Heart left ventricle (tissue), 16 donors: ENCODE measurements at regions not wholly inside any gene's neighbourhood (a gene's known extent, or its start where the extent isn't known, plus 50 kb on each side); places are given as distances from the start of the nearest gene placed in this dataset.

Experiments
- ATAC-seq, 4 donors: fragments of 200-7000 bp; cut with Tn5 transposase; one replicate each; pipeline ENCODE4 v1.9.1; 2020 to 2022; ENCODE audit warnings: moderate library complexity in 4 of 4, mild to moderate bottlenecking in 3 of 4, moderate number of reproducible peaks in 1 of 4
- DNase-seq, 5 donors: peaks; one replicate each; pipeline ENCODE4 v3.0.0-alpha.2; 2020
- H3K27ac ChIP-seq, 12 donors: fragments of 200-600 bp; sonication (generic) in 4 of 12; one replicate each; pipeline versions ENCODE4 v1.5.0 to v1.8.0; 2016 to 2022; ENCODE audit warnings: mild to moderate bottlenecking in 2 of 12
- H3K27me3 ChIP-seq, 9 donors: fragments of 200-600 bp; sonication (generic) in 2 of 9; one replicate each; pipeline versions ENCODE4 v1.5.1 to v1.8.0; 2016 to 2022; ENCODE audit warnings: mild to moderate bottlenecking in 3 of 9
- H3K36me3 ChIP-seq, 9 donors: fragments of 200-600 bp; sonication (generic) in 2 of 9; one replicate each; pipeline versions ENCODE4 v1.5.0 to v1.8.0; 2018 to 2022; ENCODE audit warnings: mild to moderate bottlenecking in 2 of 9
- H3K4me1 ChIP-seq, 12 donors: fragments of 200-600 bp; sonication (generic) in 4 of 12; one replicate each; pipeline versions ENCODE4 v1.5.0 to v1.8.0; 2016 to 2022; ENCODE audit warnings: mild to moderate bottlenecking in 3 of 12
- H3K4me3 ChIP-seq, 12 donors: fragments of 200-600 bp; sonication (generic) in 4 of 12; one replicate each; pipeline versions ENCODE4 v1.5.0 to v1.8.0; 2017 to 2022; ENCODE audit warnings: mild to moderate bottlenecking in 9 of 12, moderate library complexity in 4 of 12
- H3K9me3 ChIP-seq, 12 donors: fragments of 200-600 bp; sonication (generic) in 4 of 12; one replicate each; pipeline versions ENCODE4 v1.5.0 to v1.8.0; 2016 to 2022; ENCODE audit warnings: mild to moderate bottlenecking in 1 of 12
- CTCF ChIP-seq, 12 donors: fragments of 200-600 bp; sonication (generic) in 4 of 12; IDR thresholded peaks; one replicate each; pipeline versions ENCODE4 v1.5.0 to v1.8.0; 2018 to 2022; ENCODE audit warnings: antibody characterized with exemption in 12 of 12, mild to moderate bottlenecking in 5 of 12
- POLR2A ChIP-seq, 2 donors: fragments of 450-650 bp; IDR thresholded peaks; one replicate each; pipeline ENCODE4 v1.6.1; 2017; ENCODE audit warnings: antibody characterized with exemption in 2 of 2, mild to moderate bottlenecking in 2 of 2, moderate library complexity in 2 of 2
- WGBS, 4 donors: extraction: QIAGEN DNeasy Blood & Tissue Kit in 2 of 4; methylation state at CpG; one replicate each; pipeline versions ENCODE4 v1.1.5 to v1.1.7; 2013 to 2018; 5-methylcytosine and 5-hydroxymethylcytosine counted together
- intact Hi-C, 10 donors: fragments of 100-400 bp; cut with DNase I; formaldehyde crosslinking; loops; one replicate each; pipeline versions ENCODE4 v1.11.1 to v1.14.2; 2022
- donor health status: ischemic (EF 13 %, LVEDD 7.1; RV severe dilation, severe dysfunction).
- donor health status: healthy with polysubstance abuse.
- donor health status: DM: no; HTN: yes; CAD: no.
- donor health status: DM: no; HTN: no; CAD: no.
- donor health status: ischemic (EF 25% LVEDD 6.9; RV normal size, moderate dysfunction).
- donor health status: ischemic (EF 25% LVEDD 5.7; RV mildly dilated, moderate dysfunction).
- donor health status: healthy.
- donor health status: DM: yes; HTN: yes; CAD: no.
- donor health status: ischemic (EF 35%, LVEDD 5.7; RV mildly dilated, moderate dysfunction).
- donor health status: nonischemic (EF 11% LVEDD 7.7; RV severe dilation, severe dysfunction).
- donor health status: DM: yes; HTN: yes; CAD: no.
- donor health status: PGD.
- donor health status: ischemic (EF 29% LVEDD 5.4; RV normal size, mild dysfunction).
- donor health status: nonischemic (EF 23%, LVEDD 6.1; RV moderate dilation, normal function).

DNA sequence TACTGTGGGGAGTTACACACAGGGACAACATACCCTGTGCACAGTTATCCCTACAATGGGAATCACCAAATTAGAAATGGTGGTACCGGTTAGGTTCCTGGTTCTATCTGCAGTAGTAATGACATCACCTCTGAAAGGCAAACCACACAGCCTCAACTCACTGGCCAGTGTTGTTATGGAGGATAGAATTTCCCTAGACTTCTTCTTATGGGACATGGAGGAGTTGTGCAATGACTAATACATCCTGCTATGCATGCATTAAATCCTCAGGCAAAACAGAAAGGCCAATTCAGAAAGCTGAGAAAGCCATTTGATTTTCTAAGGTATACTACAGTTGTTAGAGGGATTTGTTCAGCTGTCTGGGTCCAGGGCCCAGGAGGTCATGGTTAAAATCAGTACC, 439.3 kb downstream of the TMX3 start:
- Histone ChIP-seq H3K9me3 (no peaks in the 10 kb centered on the region), H3K36me3 (no peaks in the 10 kb centered on the region), H3K4me3 (no peak overlapping the region), H3K27ac (no peak overlapping the region), H3K4me1 (no peaks in the 10 kb centered on the region), H3K27me3 (no peaks in the 10 kb centered on the region)
- DNase-seq, result no peak
- ATAC-seq, result no peak
- TF ChIP-seq POLR2A (IDR thresholded peaks at IDR 0.05) (no peak), CTCF (IDR thresholded peaks at IDR 0.05) (no peak)
- intact Hi-C loops, result no loop called here
- WGBS, 4 donors, result 55 to 100% (median 85%) methylated on average over 1 of the region's 1 CpG

DNA sequence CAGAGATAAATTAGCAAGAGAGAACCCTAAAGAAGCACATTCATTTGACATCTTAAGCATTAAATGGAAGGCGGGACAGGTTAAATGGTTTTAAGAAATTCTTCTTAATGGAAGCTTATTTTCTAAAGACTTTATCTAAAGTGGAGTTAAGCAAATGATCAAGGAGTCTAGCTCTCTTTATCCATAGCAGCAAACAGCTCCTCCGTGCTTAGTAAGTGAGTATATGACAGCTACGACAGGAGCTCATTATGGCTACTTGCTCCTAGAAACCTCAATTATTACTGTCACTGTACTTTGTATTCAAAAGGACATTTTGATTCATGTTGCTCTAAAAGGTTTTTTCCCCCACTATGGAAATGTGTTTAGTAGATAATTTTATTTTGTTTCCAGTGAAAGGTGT, 444.9 kb downstream of the TMX3 start:
- no peaks in the 10 kb centered on the region for H3K27me3 ChIP-seq
- H3K9me3 ChIP-seq, result no peaks in the 10 kb centered on the region
- DNase-seq, result no peak
- no peak overlapping the region for H3K4me3 ChIP-seq
- ATAC-seq, result no peak
- TF ChIP-seq CTCF (IDR thresholded peaks at IDR 0.05) (no peak), POLR2A (IDR thresholded peaks at IDR 0.05) (no peak)
- no peaks in the 10 kb centered on the region for H3K4me1 ChIP-seq
- 79 to 82% (median 79%) methylated on average over 3 of the region's 3 CpGs for WGBS, 4 donors
- intact Hi-C loops, result no loop called here
- H3K36me3 ChIP-seq, result no peaks in the 10 kb centered on the region
- no peak overlapping the region for H3K27ac ChIP-seq

DNA sequence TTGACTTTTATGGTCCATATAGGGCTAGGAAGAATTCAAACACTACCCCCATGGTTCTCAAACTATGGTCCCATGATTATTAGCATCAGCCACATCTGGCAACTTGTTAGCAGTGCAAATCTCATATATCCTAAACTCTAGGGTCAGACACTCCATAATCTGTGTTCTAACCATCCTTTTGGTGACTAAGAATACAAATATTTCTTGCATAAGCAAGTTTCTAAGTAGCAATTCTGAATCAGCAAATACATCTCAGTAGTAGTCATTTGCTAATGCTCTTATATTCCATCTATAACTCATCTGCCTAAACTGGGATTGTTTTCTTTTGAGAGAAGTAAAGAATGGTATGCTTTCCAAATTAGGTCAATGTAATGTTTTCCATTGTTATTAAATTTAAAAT, 447.3 kb downstream of the TMX3 start:
- no peak for ATAC-seq
- Histone ChIP-seq H3K27ac (no peak overlapping the region), H3K27me3 (no peaks in the 10 kb centered on the region), H3K4me3 (no peak overlapping the region), H3K36me3 (no peaks in the 10 kb centered on the region), H3K9me3 (no peaks in the 10 kb centered on the region), H3K4me1 (no peaks in the 10 kb centered on the region)
- intact Hi-C loops, result no loop called here
- no peak for DNase-seq
- TF ChIP-seq POLR2A (IDR thresholded peaks at IDR 0.05) (no peak), CTCF (IDR thresholded peaks at IDR 0.05) (no peak)

DNA sequence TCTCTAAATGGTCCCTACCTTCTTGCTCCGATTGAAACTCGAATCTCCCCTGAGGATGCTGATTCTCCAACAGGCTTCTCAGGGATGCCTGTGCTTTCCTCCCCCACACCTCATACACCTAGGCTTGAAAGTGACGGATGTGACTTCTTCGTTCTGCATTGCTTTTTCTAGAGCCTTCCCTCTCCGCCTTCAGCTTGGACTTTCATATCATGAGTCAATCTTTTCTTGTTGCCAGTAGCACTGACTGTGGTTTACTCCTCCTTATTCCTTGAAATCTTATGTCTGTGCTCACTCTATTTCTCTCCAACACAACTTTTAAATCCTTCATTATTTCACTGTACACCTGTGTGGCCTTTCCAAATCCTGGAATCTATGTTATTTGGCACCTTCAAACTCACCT, 451.4 kb downstream of the TMX3 start:
- Histone ChIP-seq H3K27me3 (no peaks in the 10 kb centered on the region), H3K27ac (no peak overlapping the region), H3K9me3 (no peaks in the 10 kb centered on the region), H3K4me1 (no peaks in the 10 kb centered on the region), H3K36me3 (no peaks in the 10 kb centered on the region), H3K4me3 (no peak overlapping the region)
- no peak for TF ChIP-seq POLR2A (IDR thresholded peaks at IDR 0.05)
- no peak for TF ChIP-seq CTCF (IDR thresholded peaks at IDR 0.05)
- ATAC-seq (no peak), DNase-seq (no peak)
- intact Hi-C loops, result no loop called here
- 75 to 82% (median 78%) methylated on average over 5 of the region's 5 CpGs for WGBS, 4 donors
